DND-41 (cell line): ENCODE measurements at regions not wholly inside any gene's neighbourhood (a gene's known extent, or its start where the extent isn't known, plus 50 kb on each side); places are given as distances from the start of the nearest gene placed in this dataset.

ENCODE experiments used
- ATAC-seq: fragments of 200-7000 bp; cut with Tn5 transposase; 3 replicates; pipeline ENCODE4 v1.9.1; 2021; ENCODE audit warnings: low read depth; ENCODE audit not compliant: insufficient read depth
- DNase-seq: peaks from one replicate; pipeline ENCODE4 v3.0.0-alpha.2; 2020
- H2AFZ ChIP-seq: 2 replicates; pipeline ENCODE4 v1.6.0; 2012; ENCODE audit warnings: low read depth, low read length
- H3K27ac ChIP-seq: 2 replicates; pipeline ENCODE4 v1.5.1; 2012; ENCODE audit warnings: low read length, inconsistent platforms
- H3K27me3 ChIP-seq: fragments of 200-600 bp; sonication (generic); 2 replicates; pipeline ENCODE4 v1.6.0; 2012; ENCODE audit warnings: low read length, mild to moderate bottlenecking, inconsistent platforms; ENCODE audit not compliant: insufficient read depth, poor library complexity
- H3K36me3 ChIP-seq: 2 replicates; pipeline ENCODE4 v1.5.1; 2012; ENCODE audit warnings: low read length, inconsistent platforms; ENCODE audit not compliant: insufficient read depth
- H3K4me1 ChIP-seq: 2 replicates; pipeline ENCODE4 v1.5.1; 2012; ENCODE audit warnings: mild to moderate bottlenecking, low read length; ENCODE audit not compliant: insufficient read depth
- H3K4me2 ChIP-seq: 2 replicates; pipeline ENCODE4 v1.6.0; 2012; ENCODE audit warnings: mild to moderate bottlenecking, moderate library complexity, low read length, inconsistent platforms; ENCODE audit not compliant: insufficient read depth
- H3K4me3 ChIP-seq, 2 experiments: fragments of 200-600 bp in 1 of 2; shearing (Covaris generic) in 1 of 2; 2 replicates each; pipeline ENCODE4 v1.5.1; 2012 to 2016; ENCODE audit warnings: inconsistent platforms in 2 of 2, low read length in 2 of 2, mild to moderate bottlenecking in 2 of 2, low read depth in 1 of 2, moderate library complexity in 1 of 2
- H3K79me2 ChIP-seq: 2 replicates; pipeline ENCODE4 v1.6.0; 2012; ENCODE audit warnings: low read length, inconsistent platforms; ENCODE audit not compliant: insufficient read depth
- H3K9ac ChIP-seq: 2 replicates; pipeline ENCODE4 v1.6.0; 2012; ENCODE audit warnings: low read depth, mild to moderate bottlenecking, inconsistent platforms, low read length, moderate library complexity
- H3K9me3 ChIP-seq: 2 replicates; pipeline ENCODE4 v1.5.1; 2012; ENCODE audit warnings: low read length, moderate library complexity, mild to moderate bottlenecking, inconsistent platforms; ENCODE audit not compliant: insufficient read depth, severe bottlenecking
- H4K20me1 ChIP-seq: 2 replicates; pipeline ENCODE4 v1.6.0; 2012; ENCODE audit warnings: low read length; ENCODE audit not compliant: insufficient read depth
- CTCF ChIP-seq: IDR thresholded peaks from 2 replicates; pipeline ENCODE4 v1.5.1; 2012; ENCODE audit warnings: borderline replicate concordance, low read length, moderate library complexity, mild to moderate bottlenecking; ENCODE audit not compliant: poor library complexity, severe bottlenecking; ENCODE audit errors: extremely low read depth
- EZH2 ChIP-seq: IDR thresholded peaks from 3 replicates; pipeline ENCODE4 v1.6.1; 2012; ENCODE audit warnings: borderline replicate concordance, low read depth, mild to moderate bottlenecking, moderate library complexity, low read length, inconsistent platforms; ENCODE audit not compliant: severe bottlenecking

- peaks cover 6% of the 10 kb centered on the region for H3K27me3 ChIP-seq
- DNase-seq: no peak
- H3K36me3 ChIP-seq: no peaks in the 10 kb centered on the region
- ATAC-seq: no peak
- H3K27ac ChIP-seq: no peak overlapping the region
- H4K20me1 ChIP-seq: no peaks in the 10 kb centered on the region
- H3K4me3 ChIP-seq: no peak overlapping the region
- no peak overlapping the region for H2AFZ ChIP-seq
- no peaks in the 10 kb centered on the region for H3K79me2 ChIP-seq
- no peak overlapping the region for H3K9ac ChIP-seq
- H3K4me2 ChIP-seq: no peak overlapping the region
- TF ChIP-seq EZH2 (no peak), CTCF (no peak)
- no peaks in the 10 kb centered on the region for H3K9me3 ChIP-seq
- no peaks in the 10 kb centered on the region for H3K4me1 ChIP-seq
Measured at GRCh38 chr4:184315675-184316359, 98.1 kb upstream of the ENPP6 start.

- H3K36me3 ChIP-seq: no peaks in the 10 kb centered on the region
- H3K9me3 ChIP-seq: no peaks in the 10 kb centered on the region
- H2AFZ ChIP-seq: no peak overlapping the region
- no peaks in the 10 kb centered on the region for H3K79me2 ChIP-seq
- H3K27ac ChIP-seq: no peak overlapping the region
- TF ChIP-seq EZH2 (no peak), CTCF (no peak)
- H3K4me2 ChIP-seq: no peak overlapping the region
- no peak overlapping the region for H3K9ac ChIP-seq
- H3K27me3 ChIP-seq: peaks cover 6% of the 10 kb centered on the region
- H3K4me3 ChIP-seq: no peak overlapping the region
- DNase-seq (no peak), ATAC-seq (no peak)
- H3K4me1 ChIP-seq: no peaks in the 10 kb centered on the region
- no peaks in the 10 kb centered on the region for H4K20me1 ChIP-seq
Measured at GRCh38 chr4:184313702-184314659, 96.3 kb upstream of the ENPP6 start.

- H3K36me3 ChIP-seq: no peaks in the 10 kb centered on the region
- H3K9me3 ChIP-seq: no peaks in the 10 kb centered on the region
- no peaks in the 10 kb centered on the region for H3K79me2 ChIP-seq
- DNase-seq (no peak), ATAC-seq (no peak)
- H3K4me2 ChIP-seq: no peak overlapping the region
- no peak for TF ChIP-seq EZH2
- no peak for TF ChIP-seq CTCF
- H3K4me1 ChIP-seq: no peaks in the 10 kb centered on the region
- no peak overlapping the region for H3K27ac ChIP-seq
- no peak overlapping the region for H3K9ac ChIP-seq
- H2AFZ ChIP-seq: no peak overlapping the region
- H4K20me1 ChIP-seq: no peaks in the 10 kb centered on the region
- peaks cover 6% of the 10 kb centered on the region for H3K27me3 ChIP-seq
- no peak overlapping the region for H3K4me3 ChIP-seq
Measured at GRCh38 chr4:184313058-184313581, 95.4 kb upstream of the ENPP6 start.
